ENCODE measurements at regions not wholly inside any gene's neighbourhood (a gene's known extent, or its start where the extent isn't known, plus 50 kb on each side); places are given as distances from the start of the nearest gene placed in this dataset.

DNA sequence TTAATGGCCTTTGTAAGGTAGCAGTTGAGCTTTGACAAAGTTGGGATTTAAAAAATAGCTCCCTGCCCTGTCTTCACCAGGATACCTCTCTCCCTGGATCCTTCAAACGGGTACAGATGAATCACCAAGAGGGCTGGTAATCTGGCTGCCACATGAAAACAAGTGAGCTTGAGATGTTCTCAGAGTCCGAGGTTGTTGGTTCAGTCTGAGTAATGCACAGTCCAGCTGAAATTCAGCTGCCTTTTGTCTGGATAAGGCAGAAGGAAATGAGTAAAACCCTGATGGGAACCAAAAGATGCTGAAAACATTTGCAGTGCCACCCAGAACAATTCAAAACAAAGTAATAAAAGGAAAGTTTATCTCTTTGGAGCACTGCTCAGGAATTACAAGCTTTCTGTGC, 86.8 kb downstream of the GJA1 start:
- H3K9me3 ChIP-seq (ENCODE audit: control insufficient read depth in 2 of 3, insufficient read depth in 1 of 3, low read length in 3 of 3): no peaks in the 10 kb centered on the region
- no peak for FAIRE-seq
- TF ChIP-seq, protein P1, sequence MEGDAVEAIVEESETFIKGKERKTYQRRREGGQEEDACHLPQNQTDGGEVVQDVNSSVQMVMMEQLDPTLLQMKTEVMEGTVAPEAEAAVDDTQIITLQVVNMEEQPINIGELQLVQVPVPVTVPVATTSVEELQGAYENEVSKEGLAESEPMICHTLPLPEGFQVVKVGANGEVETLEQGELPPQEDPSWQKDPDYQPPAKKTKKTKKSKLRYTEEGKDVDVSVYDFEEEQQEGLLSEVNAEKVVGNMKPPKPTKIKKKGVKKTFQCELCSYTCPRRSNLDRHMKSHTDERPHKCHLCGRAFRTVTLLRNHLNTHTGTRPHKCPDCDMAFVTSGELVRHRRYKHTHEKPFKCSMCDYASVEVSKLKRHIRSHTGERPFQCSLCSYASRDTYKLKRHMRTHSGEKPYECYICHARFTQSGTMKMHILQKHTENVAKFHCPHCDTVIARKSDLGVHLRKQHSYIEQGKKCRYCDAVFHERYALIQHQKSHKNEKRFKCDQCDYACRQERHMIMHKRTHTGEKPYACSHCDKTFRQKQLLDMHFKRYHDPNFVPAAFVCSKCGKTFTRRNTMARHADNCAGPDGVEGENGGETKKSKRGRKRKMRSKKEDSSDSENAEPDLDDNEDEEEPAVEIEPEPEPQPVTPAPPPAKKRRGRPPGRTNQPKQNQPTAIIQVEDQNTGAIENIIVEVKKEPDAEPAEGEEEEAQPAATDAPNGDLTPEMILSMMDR (IDR thresholded peaks at IDR 0.05; ENCODE audit: borderline replicate concordance, extremely low read depth, insufficient read depth): no peak
- no peak overlapping the region for H3K9ac ChIP-seq (ENCODE audit: low read length in 3 of 3)
- peak overlapping the region in 1 of 2 donors; percentile 2 for H3K27ac ChIP-seq (ENCODE audit: low read depth in 2 of 2, low read length in 2 of 2)
- peaks cover 0 to 2% (median 0%) of the 10 kb centered on the region in 3 donors for H3K4me1 ChIP-seq (ENCODE audit: control insufficient read depth in 2 of 3, insufficient read depth in 2 of 3, low read depth in 1 of 3, low read length in 3 of 3)
- intact Hi-C loops (cut with DNase I): no loop called here
- H3K4me3 ChIP-seq (ENCODE audit: low read length in 3 of 3): peak overlapping the region in 1 of 3 donors; percentile 9
- no peaks in the 10 kb centered on the region for H3K36me3 ChIP-seq (ENCODE audit: control insufficient read depth in 2 of 3, insufficient read depth in 3 of 3, low read length in 3 of 3)
- H3K27me3 ChIP-seq (ENCODE audit: control insufficient read depth, insufficient read depth, low read length): no peaks in the 10 kb centered on the region
- DNase-seq: no peak

DNA sequence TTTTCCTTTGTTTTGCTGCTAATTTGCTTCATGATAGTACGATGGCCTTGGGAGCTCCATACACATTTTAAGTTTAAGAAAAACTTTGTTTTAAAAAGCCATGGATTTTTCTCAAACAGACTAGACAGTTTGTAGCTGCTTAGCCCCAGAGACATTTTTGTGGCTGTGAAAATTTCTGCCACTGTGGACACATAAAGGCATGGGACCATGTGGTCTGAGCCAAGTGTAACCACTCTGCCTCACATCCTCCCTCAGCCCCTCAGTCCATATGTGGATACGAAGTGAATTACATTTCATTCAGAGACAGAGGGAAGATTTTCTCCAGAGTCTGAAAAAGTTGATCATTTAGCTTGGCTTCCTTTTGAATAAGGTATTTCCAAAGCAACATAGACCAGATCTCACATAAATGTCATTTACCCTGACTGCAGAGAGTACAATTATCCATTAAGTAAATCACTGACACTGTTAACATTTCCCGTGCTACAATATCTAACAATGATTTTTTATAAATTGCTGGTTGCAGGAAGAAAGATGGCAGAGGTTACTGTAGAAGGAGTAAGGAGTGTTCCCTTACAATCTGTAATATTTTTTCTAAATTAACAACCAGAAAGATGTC, 87.4 kb downstream of the GJA1 start:
- intact Hi-C loops (cut with DNase I): no loop called here
- TF ChIP-seq, protein P1 (IDR thresholded peaks at IDR 0.05; ENCODE audit: borderline replicate concordance, extremely low read depth, insufficient read depth): no peak
- Histone ChIP-seq H3K9me3 (ENCODE audit: control insufficient read depth in 2 of 3, insufficient read depth in 1 of 3, low read length in 3 of 3) (no peaks in the 10 kb centered on the region), H3K4me3 (ENCODE audit: low read length in 3 of 3) (peak overlapping the region in 1 of 3 donors; percentile 9), H3K4me1 (ENCODE audit: control insufficient read depth in 2 of 3, insufficient read depth in 2 of 3, low read depth in 1 of 3, low read length in 3 of 3) (peaks cover 0 to 2% (median 0%) of the 10 kb centered on the region in 3 donors), H3K9ac (ENCODE audit: low read length in 3 of 3) (no peak overlapping the region), H3K36me3 (ENCODE audit: control insufficient read depth in 2 of 3, insufficient read depth in 3 of 3, low read length in 3 of 3) (no peaks in the 10 kb centered on the region), H3K27me3 (ENCODE audit: control insufficient read depth, insufficient read depth, low read length) (no peaks in the 10 kb centered on the region), H3K27ac (ENCODE audit: low read depth in 2 of 2, low read length in 2 of 2) (no peak overlapping the region)
- FAIRE-seq (no peak), DNase-seq (no peak)

DNA sequence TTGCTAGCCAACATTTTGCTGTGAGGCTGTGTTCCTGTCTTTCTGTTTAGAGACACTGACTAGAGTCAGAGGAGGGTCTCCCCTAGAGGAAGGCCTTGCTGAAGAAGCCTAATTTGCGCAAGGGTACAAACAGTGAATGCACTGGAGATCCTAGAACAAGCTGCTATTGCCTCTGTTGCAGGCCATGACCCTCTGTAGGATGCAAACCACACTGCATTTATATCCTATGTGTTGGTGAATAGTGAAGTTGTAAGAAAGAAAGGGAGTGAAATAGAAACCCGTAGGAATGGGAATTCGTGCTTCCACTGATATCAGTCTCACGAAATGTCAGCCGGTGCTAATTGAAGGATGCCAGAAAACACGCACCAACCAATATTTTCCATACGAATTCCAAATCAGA, 88.2 kb downstream of the GJA1 start:
- no peaks in the 10 kb centered on the region for H3K36me3 ChIP-seq (ENCODE audit: control insufficient read depth in 2 of 3, insufficient read depth in 3 of 3, low read length in 3 of 3)
- no peak overlapping the region for H3K27ac ChIP-seq (ENCODE audit: low read depth in 2 of 2, low read length in 2 of 2)
- no peak overlapping the region for H3K9ac ChIP-seq (ENCODE audit: low read length in 3 of 3)
- no peaks in the 10 kb centered on the region for H3K9me3 ChIP-seq (ENCODE audit: control insufficient read depth in 2 of 3, insufficient read depth in 1 of 3, low read length in 3 of 3)
- FAIRE-seq (no peak), DNase-seq (no peak)
- TF ChIP-seq, protein P1 (IDR thresholded peaks at IDR 0.05; ENCODE audit: borderline replicate concordance, extremely low read depth, insufficient read depth): no peak
- no peaks in the 10 kb centered on the region for H3K27me3 ChIP-seq (ENCODE audit: control insufficient read depth, insufficient read depth, low read length)
- peaks cover 0 to 2% (median 0%) of the 10 kb centered on the region in 3 donors for H3K4me1 ChIP-seq (ENCODE audit: control insufficient read depth in 2 of 3, insufficient read depth in 2 of 3, low read depth in 1 of 3, low read length in 3 of 3)
- intact Hi-C loops (cut with DNase I): no loop called here
- no peak overlapping the region for H3K4me3 ChIP-seq (ENCODE audit: low read length in 3 of 3)

GRCh38 chr6:121526282-121526681, 90.8 kb downstream of the GJA1 start:
- Histone ChIP-seq H3K27me3 (ENCODE audit: control insufficient read depth, insufficient read depth, low read length) (no peaks in the 10 kb centered on the region), H3K4me3 (ENCODE audit: low read length in 3 of 3) (no peak overlapping the region), H3K9ac (ENCODE audit: low read length in 3 of 3) (no peak overlapping the region), H3K36me3 (ENCODE audit: control insufficient read depth in 2 of 3, insufficient read depth in 3 of 3, low read length in 3 of 3) (no peaks in the 10 kb centered on the region), H3K27ac (ENCODE audit: low read depth in 2 of 2, low read length in 2 of 2) (no peak overlapping the region), H3K9me3 (ENCODE audit: control insufficient read depth in 2 of 3, insufficient read depth in 1 of 3, low read length in 3 of 3) (no peaks in the 10 kb centered on the region), H3K4me1 (ENCODE audit: control insufficient read depth in 2 of 3, insufficient read depth in 2 of 3, low read depth in 1 of 3, low read length in 3 of 3) (peaks cover 0 to 2% (median 0%) of the 10 kb centered on the region in 3 donors)
- FAIRE-seq: no peak
- TF ChIP-seq, protein P1 (IDR thresholded peaks at IDR 0.05; ENCODE audit: borderline replicate concordance, extremely low read depth, insufficient read depth): no peak
- intact Hi-C loops (cut with DNase I): no loop called here
- DNase-seq: no peak
